ENCODE measurements at regions not wholly inside any gene's neighbourhood (a gene's known extent, or its start where the extent isn't known, plus 50 kb on each side); places are given as distances from the start of the nearest gene placed in this dataset.
A peak's percentile ranks its signal among the peaks of the same experiment; 100 is the strongest.

DNA sequence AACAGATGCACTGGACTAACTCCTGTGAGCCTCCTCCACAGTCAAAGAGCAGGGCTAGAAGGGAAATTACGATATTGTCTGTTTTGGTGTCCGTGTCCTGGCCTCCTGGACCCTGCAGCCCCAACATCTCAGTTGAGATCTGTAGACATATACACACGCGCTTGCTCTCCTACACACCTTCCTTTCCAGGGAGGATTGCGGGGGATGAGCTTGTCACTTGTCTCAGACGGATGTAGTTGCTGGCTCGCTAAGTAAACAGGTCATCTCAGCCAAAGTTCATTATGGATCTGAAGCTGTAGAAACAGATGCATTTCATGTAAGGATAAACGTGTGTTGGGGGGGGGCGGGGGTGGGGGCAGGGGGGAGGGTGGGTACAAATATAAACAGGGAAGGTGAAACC is 549.3 kb downstream of the CCDC171 start:
- Histone ChIP-seq H3K27me3 (no peaks in the 10 kb centered on the region), H3K4me3 (no peak overlapping the region), H3K36me3 (no peaks in the 10 kb centered on the region), H3K4me1 (peaks cover 42% of the 10 kb centered on the region), H3K9me3 (no peaks in the 10 kb centered on the region), H3K27ac (no peak overlapping the region)
- TF ChIP-seq, protein P1, sequence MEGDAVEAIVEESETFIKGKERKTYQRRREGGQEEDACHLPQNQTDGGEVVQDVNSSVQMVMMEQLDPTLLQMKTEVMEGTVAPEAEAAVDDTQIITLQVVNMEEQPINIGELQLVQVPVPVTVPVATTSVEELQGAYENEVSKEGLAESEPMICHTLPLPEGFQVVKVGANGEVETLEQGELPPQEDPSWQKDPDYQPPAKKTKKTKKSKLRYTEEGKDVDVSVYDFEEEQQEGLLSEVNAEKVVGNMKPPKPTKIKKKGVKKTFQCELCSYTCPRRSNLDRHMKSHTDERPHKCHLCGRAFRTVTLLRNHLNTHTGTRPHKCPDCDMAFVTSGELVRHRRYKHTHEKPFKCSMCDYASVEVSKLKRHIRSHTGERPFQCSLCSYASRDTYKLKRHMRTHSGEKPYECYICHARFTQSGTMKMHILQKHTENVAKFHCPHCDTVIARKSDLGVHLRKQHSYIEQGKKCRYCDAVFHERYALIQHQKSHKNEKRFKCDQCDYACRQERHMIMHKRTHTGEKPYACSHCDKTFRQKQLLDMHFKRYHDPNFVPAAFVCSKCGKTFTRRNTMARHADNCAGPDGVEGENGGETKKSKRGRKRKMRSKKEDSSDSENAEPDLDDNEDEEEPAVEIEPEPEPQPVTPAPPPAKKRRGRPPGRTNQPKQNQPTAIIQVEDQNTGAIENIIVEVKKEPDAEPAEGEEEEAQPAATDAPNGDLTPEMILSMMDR (IDR thresholded peaks at IDR 0.05): no peak
- no peak for TF ChIP-seq POLR2AphosphoS5 (IDR thresholded peaks at IDR 0.05; ENCODE audit: insufficient read depth in 1 of 2, low read depth in 1 of 2)
- no peak for TF ChIP-seq POLR2A (IDR thresholded peaks at IDR 0.05)
- intact Hi-C loops (cut with DNase I): no loop called here
- no peak for DNase-seq (ENCODE audit: extremely low spot score in 2 of 2)

DNA sequence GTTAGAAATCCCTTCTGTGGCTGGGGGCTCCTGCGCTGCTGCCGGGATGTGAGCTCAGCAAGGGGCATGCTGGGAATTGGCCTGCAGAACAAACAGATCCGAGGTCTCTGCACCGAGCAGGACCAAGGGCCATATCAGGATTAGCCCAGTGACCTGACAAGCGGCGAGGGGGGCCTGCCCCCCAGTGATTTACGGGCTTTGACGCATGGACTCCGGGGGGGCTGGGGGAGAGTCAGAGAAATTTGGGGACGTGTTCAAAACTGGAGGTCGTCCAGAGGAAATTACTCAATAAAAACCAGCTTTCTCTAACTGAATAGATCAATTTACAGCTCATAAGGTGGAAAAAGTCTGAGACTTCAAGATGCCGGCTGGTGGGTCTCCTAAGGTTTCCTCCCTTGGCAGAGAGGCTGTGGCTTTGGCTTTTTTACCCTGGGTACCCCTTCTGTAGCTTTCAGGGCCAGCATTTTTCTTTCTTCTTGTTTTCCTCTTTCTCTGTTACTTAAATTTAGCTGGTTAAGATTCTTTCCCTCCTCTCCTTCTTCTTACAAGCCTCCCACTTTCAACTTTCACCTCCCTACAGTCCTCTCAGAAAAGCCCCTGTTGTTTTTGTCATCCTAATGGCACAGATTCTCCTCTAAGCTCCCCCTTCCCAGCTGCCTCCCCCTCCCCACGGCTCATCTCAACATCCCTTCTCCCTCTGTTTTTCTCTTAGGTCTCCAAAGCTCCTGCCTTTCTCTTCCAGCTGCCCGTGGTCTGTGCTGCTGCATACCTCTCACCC is 551.0 kb downstream of the CCDC171 start:
- Histone ChIP-seq H3K36me3 (no peaks in the 10 kb centered on the region), H3K27me3 (no peaks in the 10 kb centered on the region), H3K27ac (peak overlapping the region; percentile 27), H3K4me1 (peaks cover 42% of the 10 kb centered on the region), H3K9me3 (no peaks in the 10 kb centered on the region), H3K4me3 (no peak overlapping the region)
- intact Hi-C loops (cut with DNase I): no loop called here
- peak in 1 of 2 donors; percentile 97 for DNase-seq (ENCODE audit: extremely low spot score in 2 of 2)
- TF ChIP-seq POLR2AphosphoS5 (IDR thresholded peaks at IDR 0.05; ENCODE audit: insufficient read depth in 1 of 2, low read depth in 1 of 2): peak; percentile 30 to 78
- TF ChIP-seq, protein P1 (IDR thresholded peaks at IDR 0.05): no peak

DNA sequence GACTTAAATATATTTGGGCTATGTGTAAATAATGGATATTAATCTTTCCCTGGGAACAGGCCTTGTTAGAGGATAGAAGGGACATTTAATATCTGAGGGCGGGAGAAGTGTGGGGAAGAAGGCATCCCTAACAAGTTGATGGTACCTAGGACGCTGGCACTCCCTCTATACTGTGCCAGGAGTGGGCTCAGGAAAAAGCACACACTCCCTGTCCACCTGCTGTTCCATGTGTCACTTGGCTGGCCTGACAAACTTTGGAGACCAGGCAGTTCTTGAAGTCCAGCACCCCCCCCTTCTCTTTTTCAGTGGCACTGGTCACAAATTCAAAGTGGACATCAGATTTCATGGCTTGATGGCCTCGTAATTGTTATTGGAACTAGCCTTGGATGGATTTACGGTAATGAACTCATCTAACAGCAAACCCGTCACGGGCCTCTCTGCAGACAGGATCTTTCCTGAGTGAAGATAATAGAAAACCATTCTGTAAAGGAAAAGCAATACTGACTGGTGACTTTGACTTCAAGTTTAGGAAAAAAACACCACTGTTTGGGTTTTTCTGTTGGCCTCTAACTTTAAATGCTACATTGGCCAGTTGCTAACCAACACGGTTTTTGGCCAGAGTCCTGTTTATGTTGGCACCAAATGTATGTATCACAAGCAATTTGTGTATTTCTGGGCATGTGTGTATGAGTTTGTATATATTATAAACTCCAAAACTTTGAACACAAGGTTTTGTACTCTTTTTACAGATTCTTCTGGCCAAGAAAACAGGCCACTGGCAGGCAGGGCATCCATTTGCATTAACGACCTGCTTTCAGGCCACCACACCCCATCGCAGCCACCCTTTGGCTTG is 552.6 kb downstream of the CCDC171 start:
- Histone ChIP-seq H3K27me3 (no peaks in the 10 kb centered on the region), H3K4me3 (no peak overlapping the region), H3K27ac (no peak overlapping the region), H3K9me3 (no peaks in the 10 kb centered on the region), H3K4me1 (peaks cover 36% of the 10 kb centered on the region), H3K36me3 (no peaks in the 10 kb centered on the region)
- no peak for DNase-seq (ENCODE audit: extremely low spot score in 2 of 2)
- no peak for TF ChIP-seq POLR2AphosphoS5 (IDR thresholded peaks at IDR 0.05; ENCODE audit: insufficient read depth in 1 of 2, low read depth in 1 of 2)
- TF ChIP-seq, protein P1 (IDR thresholded peaks at IDR 0.05): no peak
- no peak for TF ChIP-seq POLR2A (IDR thresholded peaks at IDR 0.05)
- intact Hi-C loops (cut with DNase I): no loop called here

DNA sequence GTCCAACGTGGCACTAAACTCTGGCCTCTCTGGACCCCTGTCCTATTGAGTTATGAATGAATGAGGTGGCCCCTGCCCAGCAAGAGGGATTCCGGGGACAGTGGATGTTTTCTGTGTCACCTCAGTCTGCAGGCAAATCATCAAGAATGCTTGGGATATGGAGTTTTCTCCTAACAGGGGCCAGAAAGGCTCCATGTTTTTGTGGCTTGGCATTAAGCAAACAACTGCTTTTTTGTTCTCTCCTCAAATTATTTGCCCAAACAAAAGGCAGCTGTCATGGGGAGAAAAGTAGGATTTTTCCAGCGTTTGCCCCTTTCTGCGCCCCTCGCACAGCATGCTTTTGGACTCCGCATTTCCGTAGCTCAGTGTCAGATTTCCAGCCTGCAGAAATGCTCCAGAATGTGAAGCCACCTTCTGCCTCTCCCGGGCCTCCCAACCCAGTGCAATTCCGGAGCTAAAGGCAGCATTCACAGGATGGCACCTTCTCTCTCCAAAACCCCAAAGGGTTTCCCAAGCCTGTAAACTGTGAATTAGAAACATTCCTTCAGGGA is 553.3 kb downstream of the CCDC171 start:
- Histone ChIP-seq H3K36me3 (no peaks in the 10 kb centered on the region), H3K4me3 (no peak overlapping the region), H3K27me3 (no peaks in the 10 kb centered on the region), H3K9me3 (no peaks in the 10 kb centered on the region), H3K4me1 (peaks cover 29% of the 10 kb centered on the region), H3K27ac (no peak overlapping the region)
- DNase-seq (ENCODE audit: extremely low spot score in 2 of 2): no peak
- intact Hi-C loops (cut with DNase I): no loop called here
- TF ChIP-seq, protein P1 (IDR thresholded peaks at IDR 0.05): no peak
- TF ChIP-seq POLR2A (IDR thresholded peaks at IDR 0.05) (no peak), POLR2AphosphoS5 (IDR thresholded peaks at IDR 0.05; ENCODE audit: insufficient read depth in 1 of 2, low read depth in 1 of 2) (no peak)
